GM23338 (cell line): ENCODE measurements at regions not wholly inside any gene's neighbourhood (a gene's known extent, or its start where the extent isn't known, plus 50 kb on each side); places are given as distances from the start of the nearest gene placed in this dataset.

Experiments
- ATAC-seq: fragments of 200-7000 bp; cut with Tn5 transposase; 3 replicates; pipeline ENCODE4 v1.9.1; 2020
- DNase-seq: peaks from one replicate; pipeline ENCODE4 v3.0.0-alpha.2; 2015; ENCODE audit warnings: low spot score
- H2AFZ ChIP-seq: fragments of 200-600 bp; sonication (generic); 2 replicates; pipeline ENCODE4 v1.8.0; 2016; ENCODE audit warnings: antibody characterized with exemption, mild to moderate bottlenecking, moderate library complexity
- H3F3A ChIP-seq: fragments of 200-600 bp; sonication (generic); replicated peaks from 2 replicates; pipeline ENCODE4 v1.8.0; 2017; ENCODE audit warnings: antibody characterized with exemption, mixed run types, low read depth
- H3K27ac ChIP-seq: fragments of 200-600 bp; sonication (generic); 2 replicates; pipeline ENCODE4 v1.6.1; 2016; ENCODE audit warnings: low read depth
- H3K27me3 ChIP-seq: fragments of 200-600 bp; sonication (generic); 2 replicates; pipeline ENCODE4 v1.8.0; 2016; ENCODE audit warnings: mild to moderate bottlenecking, mixed run types, moderate library complexity; ENCODE audit not compliant: insufficient read depth
- H3K36me3 ChIP-seq: fragments of 200-600 bp; sonication (generic); 2 replicates; pipeline ENCODE4 v1.8.0; 2016; ENCODE audit warnings: mild to moderate bottlenecking; ENCODE audit not compliant: insufficient read depth
- H3K4me1 ChIP-seq: fragments of 200-600 bp; sonication (generic); 2 replicates; pipeline ENCODE4 v1.8.0; 2016; ENCODE audit warnings: mild to moderate bottlenecking, moderate library complexity; ENCODE audit not compliant: insufficient read depth
- H3K4me2 ChIP-seq: fragments of 200-600 bp; sonication (generic); 2 replicates; pipeline ENCODE4 v1.7.1; 2017; ENCODE audit warnings: mixed run types
- H3K4me3 ChIP-seq: fragments of 200-600 bp; sonication (generic); 2 replicates; pipeline ENCODE4 v1.6.1; 2016; ENCODE audit warnings: mixed run types
- H3K79me2 ChIP-seq: fragments of 200-600 bp; sonication (generic); replicated peaks from 2 replicates; pipeline ENCODE4 v1.8.0; 2017; ENCODE audit warnings: mild to moderate bottlenecking; ENCODE audit not compliant: insufficient read depth
- H3K9me2 ChIP-seq: fragments of 200-600 bp; sonication (generic); 2 replicates; pipeline ENCODE4 v1.8.0; 2017; ENCODE audit not compliant: insufficient read depth
- H4K20me1 ChIP-seq: fragments of 200-600 bp; sonication (generic); replicated peaks from 2 replicates; pipeline ENCODE4 v1.8.0; 2017; ENCODE audit warnings: mild to moderate bottlenecking; ENCODE audit not compliant: insufficient read depth
- H3K27ac Mint-ChIP-seq: 2 replicates; pipeline ENCODE4 v1.8.0; 2020; ENCODE audit warnings: inconsistent platforms, mild to moderate bottlenecking, moderate library complexity, mixed read lengths
- H3K27me3 Mint-ChIP-seq: 3 replicates; pipeline ENCODE4 v1.8.0; 2022; ENCODE audit warnings: low read depth, mild to moderate bottlenecking, moderate library complexity, mixed read lengths, inconsistent platforms; ENCODE audit not compliant: insufficient read depth, poor library complexity
- H3K36me3 Mint-ChIP-seq: 3 replicates; pipeline ENCODE4 v1.8.0; 2021; ENCODE audit warnings: low read depth, mild to moderate bottlenecking, inconsistent platforms, moderate library complexity, mixed read lengths
- H3K4me1 Mint-ChIP-seq: 3 replicates; pipeline ENCODE4 v1.8.0; 2020; ENCODE audit warnings: mild to moderate bottlenecking, inconsistent platforms, mixed read lengths
- H3K4me3 Mint-ChIP-seq: 3 replicates; pipeline ENCODE4 v1.8.0; 2021; ENCODE audit warnings: moderate library complexity, mild to moderate bottlenecking, inconsistent platforms, mixed read lengths
- H3K9me3 Mint-ChIP-seq: 3 replicates; pipeline ENCODE4 v1.8.0; 2020; ENCODE audit warnings: moderate library complexity, mild to moderate bottlenecking, inconsistent platforms, mixed read lengths
- CREB1 ChIP-seq: fragments of 250-450 bp; sonication (Bioruptor Pico); IDR thresholded peaks from 2 replicates; pipeline ENCODE4 v1.5.0; 2020; ENCODE audit warnings: low read depth, mild to moderate bottlenecking, moderate library complexity
- CTCF ChIP-seq, 2 experiments: fragments of 200-600 bp in 1 of 2; sonication (generic) in 1 of 2; conservative IDR thresholded peaks; 2 replicates each; pipeline versions ENCODE4 v1.5.1 to v1.6.1; 2016 to 2017; ENCODE audit warnings: antibody characterized with exemption in 2 of 2, low read depth in 2 of 2, mild to moderate bottlenecking in 2 of 2, moderate library complexity in 1 of 2
- EZH2 ChIP-seq: fragments of 200-600 bp; sonication (generic); IDR thresholded peaks from one replicate; pipeline ENCODE4 v1.8.0; 2017; ENCODE audit warnings: antibody characterized with exemption, mild to moderate bottlenecking, low read depth; ENCODE audit not compliant: unreplicated experiment
- EZH2phosphoT487 ChIP-seq: fragments of 200-600 bp; sonication (generic); IDR thresholded peaks from one replicate; pipeline ENCODE4 v1.8.1; 2018; ENCODE audit warnings: antibody characterized with exemption; ENCODE audit not compliant: unreplicated experiment
- JUNB ChIP-seq: IDR thresholded peaks from one replicate; pipeline ENCODE4 v1.6.1; 2016; ENCODE audit warnings: antibody characterized with exemption; ENCODE audit not compliant: unreplicated experiment
- NANOG ChIP-seq: IDR thresholded peaks from 2 replicates; pipeline ENCODE4 v1.6.1; 2016; ENCODE audit warnings: antibody characterized with exemption, borderline replicate concordance
- POLR2AphosphoS5 ChIP-seq: IDR thresholded peaks from 2 replicates; pipeline ENCODE4 v1.6.1; 2016; ENCODE audit warnings: antibody characterized with exemption, low read depth
- STAT1 ChIP-seq: IDR thresholded peaks from one replicate; pipeline ENCODE4 v1.6.1; 2016; ENCODE audit warnings: antibody characterized with exemption; ENCODE audit not compliant: unreplicated experiment
- ZNF114 ChIP-seq: fragments of 250-450 bp; sonication (Bioruptor Pico); IDR thresholded peaks from 2 replicates; pipeline ENCODE4 v1.5.0; 2020; ENCODE audit warnings: mild to moderate bottlenecking, moderate library complexity
- ZNF331 ChIP-seq: fragments of 250-450 bp; sonication (Bioruptor Pico); IDR thresholded peaks from 2 replicates; pipeline ENCODE4 v1.5.0; 2020; ENCODE audit warnings: low read depth, mild to moderate bottlenecking, moderate library complexity
- TF ChIP-seq, protein P1 (sequence below): IDR thresholded peaks from one replicate; pipeline ENCODE4 v1.6.1; 2018; ENCODE audit warnings: antibody characterized with exemption; ENCODE audit not compliant: unreplicated experiment
- TF ChIP-seq, protein P2 (sequence below): fragments of 250-450 bp; sonication (Bioruptor Pico); IDR thresholded peaks from 2 replicates; pipeline ENCODE4 v1.5.0; 2020; ENCODE audit warnings: mild to moderate bottlenecking, moderate library complexity
- TF ChIP-seq, protein P3 (sequence below): IDR thresholded peaks from 2 replicates; pipeline ENCODE4 v1.6.1; 2016; ENCODE audit warnings: antibody characterized with exemption

GRCh38 chr9:106697390-106697749 lies 165.6 kb upstream of the ZNF462 start:
- H3K36me3 ChIP-seq = no peaks in the 10 kb centered on the region
- no peaks in the 10 kb centered on the region for H3F3A ChIP-seq
- H3K4me2 ChIP-seq = no peak overlapping the region
- H3K79me2 ChIP-seq = no peaks in the 10 kb centered on the region
- H3K27me3 Mint-ChIP-seq = peaks cover 2% of the 10 kb centered on the region
- ATAC-seq (no peak), DNase-seq (peak; percentile 5)
- H3K4me1 ChIP-seq = peaks cover 10% of the 10 kb centered on the region
- H2AFZ ChIP-seq = peak overlapping the region; percentile 52
- no peak overlapping the region for H3K27ac Mint-ChIP-seq
- no peaks in the 10 kb centered on the region for H3K9me3 Mint-ChIP-seq
- no peaks in the 10 kb centered on the region for H4K20me1 ChIP-seq
- H3K4me3 Mint-ChIP-seq = no peak overlapping the region
- H3K27me3 ChIP-seq = no peaks in the 10 kb centered on the region
- no peak overlapping the region for H3K4me3 ChIP-seq
- no peaks in the 10 kb centered on the region; the same call in 1 of the 2 replicates for H3K9me2 ChIP-seq
- no peaks in the 10 kb centered on the region for H3K36me3 Mint-ChIP-seq
- H3K4me1 Mint-ChIP-seq = peaks cover 25% of the 10 kb centered on the region
- TF ChIP-seq ZNF114 (CRISPR knock-in tag) (no peak), CTCF (conservative IDR thresholded peaks at IDR 0.05; ENCODE audit: low read depth in 2 of 2) (no peak), EZH2phosphoT487 (no peak), ZNF331 (CRISPR knock-in tag) (no peak), CREB1 (CRISPR knock-in tag) (no peak), STAT1 (no peak), NANOG (no peak), EZH2 (no peak), POLR2AphosphoS5 (no peak), JUNB (no peak)
- TF ChIP-seq, protein P1, sequence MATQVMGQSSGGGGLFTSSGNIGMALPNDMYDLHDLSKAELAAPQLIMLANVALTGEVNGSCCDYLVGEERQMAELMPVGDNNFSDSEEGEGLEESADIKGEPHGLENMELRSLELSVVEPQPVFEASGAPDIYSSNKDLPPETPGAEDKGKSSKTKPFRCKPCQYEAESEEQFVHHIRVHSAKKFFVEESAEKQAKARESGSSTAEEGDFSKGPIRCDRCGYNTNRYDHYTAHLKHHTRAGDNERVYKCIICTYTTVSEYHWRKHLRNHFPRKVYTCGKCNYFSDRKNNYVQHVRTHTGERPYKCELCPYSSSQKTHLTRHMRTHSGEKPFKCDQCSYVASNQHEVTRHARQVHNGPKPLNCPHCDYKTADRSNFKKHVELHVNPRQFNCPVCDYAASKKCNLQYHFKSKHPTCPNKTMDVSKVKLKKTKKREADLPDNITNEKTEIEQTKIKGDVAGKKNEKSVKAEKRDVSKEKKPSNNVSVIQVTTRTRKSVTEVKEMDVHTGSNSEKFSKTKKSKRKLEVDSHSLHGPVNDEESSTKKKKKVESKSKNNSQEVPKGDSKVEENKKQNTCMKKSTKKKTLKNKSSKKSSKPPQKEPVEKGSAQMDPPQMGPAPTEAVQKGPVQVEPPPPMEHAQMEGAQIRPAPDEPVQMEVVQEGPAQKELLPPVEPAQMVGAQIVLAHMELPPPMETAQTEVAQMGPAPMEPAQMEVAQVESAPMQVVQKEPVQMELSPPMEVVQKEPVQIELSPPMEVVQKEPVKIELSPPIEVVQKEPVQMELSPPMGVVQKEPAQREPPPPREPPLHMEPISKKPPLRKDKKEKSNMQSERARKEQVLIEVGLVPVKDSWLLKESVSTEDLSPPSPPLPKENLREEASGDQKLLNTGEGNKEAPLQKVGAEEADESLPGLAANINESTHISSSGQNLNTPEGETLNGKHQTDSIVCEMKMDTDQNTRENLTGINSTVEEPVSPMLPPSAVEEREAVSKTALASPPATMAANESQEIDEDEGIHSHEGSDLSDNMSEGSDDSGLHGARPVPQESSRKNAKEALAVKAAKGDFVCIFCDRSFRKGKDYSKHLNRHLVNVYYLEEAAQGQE = no peak
- TF ChIP-seq, protein P2, sequence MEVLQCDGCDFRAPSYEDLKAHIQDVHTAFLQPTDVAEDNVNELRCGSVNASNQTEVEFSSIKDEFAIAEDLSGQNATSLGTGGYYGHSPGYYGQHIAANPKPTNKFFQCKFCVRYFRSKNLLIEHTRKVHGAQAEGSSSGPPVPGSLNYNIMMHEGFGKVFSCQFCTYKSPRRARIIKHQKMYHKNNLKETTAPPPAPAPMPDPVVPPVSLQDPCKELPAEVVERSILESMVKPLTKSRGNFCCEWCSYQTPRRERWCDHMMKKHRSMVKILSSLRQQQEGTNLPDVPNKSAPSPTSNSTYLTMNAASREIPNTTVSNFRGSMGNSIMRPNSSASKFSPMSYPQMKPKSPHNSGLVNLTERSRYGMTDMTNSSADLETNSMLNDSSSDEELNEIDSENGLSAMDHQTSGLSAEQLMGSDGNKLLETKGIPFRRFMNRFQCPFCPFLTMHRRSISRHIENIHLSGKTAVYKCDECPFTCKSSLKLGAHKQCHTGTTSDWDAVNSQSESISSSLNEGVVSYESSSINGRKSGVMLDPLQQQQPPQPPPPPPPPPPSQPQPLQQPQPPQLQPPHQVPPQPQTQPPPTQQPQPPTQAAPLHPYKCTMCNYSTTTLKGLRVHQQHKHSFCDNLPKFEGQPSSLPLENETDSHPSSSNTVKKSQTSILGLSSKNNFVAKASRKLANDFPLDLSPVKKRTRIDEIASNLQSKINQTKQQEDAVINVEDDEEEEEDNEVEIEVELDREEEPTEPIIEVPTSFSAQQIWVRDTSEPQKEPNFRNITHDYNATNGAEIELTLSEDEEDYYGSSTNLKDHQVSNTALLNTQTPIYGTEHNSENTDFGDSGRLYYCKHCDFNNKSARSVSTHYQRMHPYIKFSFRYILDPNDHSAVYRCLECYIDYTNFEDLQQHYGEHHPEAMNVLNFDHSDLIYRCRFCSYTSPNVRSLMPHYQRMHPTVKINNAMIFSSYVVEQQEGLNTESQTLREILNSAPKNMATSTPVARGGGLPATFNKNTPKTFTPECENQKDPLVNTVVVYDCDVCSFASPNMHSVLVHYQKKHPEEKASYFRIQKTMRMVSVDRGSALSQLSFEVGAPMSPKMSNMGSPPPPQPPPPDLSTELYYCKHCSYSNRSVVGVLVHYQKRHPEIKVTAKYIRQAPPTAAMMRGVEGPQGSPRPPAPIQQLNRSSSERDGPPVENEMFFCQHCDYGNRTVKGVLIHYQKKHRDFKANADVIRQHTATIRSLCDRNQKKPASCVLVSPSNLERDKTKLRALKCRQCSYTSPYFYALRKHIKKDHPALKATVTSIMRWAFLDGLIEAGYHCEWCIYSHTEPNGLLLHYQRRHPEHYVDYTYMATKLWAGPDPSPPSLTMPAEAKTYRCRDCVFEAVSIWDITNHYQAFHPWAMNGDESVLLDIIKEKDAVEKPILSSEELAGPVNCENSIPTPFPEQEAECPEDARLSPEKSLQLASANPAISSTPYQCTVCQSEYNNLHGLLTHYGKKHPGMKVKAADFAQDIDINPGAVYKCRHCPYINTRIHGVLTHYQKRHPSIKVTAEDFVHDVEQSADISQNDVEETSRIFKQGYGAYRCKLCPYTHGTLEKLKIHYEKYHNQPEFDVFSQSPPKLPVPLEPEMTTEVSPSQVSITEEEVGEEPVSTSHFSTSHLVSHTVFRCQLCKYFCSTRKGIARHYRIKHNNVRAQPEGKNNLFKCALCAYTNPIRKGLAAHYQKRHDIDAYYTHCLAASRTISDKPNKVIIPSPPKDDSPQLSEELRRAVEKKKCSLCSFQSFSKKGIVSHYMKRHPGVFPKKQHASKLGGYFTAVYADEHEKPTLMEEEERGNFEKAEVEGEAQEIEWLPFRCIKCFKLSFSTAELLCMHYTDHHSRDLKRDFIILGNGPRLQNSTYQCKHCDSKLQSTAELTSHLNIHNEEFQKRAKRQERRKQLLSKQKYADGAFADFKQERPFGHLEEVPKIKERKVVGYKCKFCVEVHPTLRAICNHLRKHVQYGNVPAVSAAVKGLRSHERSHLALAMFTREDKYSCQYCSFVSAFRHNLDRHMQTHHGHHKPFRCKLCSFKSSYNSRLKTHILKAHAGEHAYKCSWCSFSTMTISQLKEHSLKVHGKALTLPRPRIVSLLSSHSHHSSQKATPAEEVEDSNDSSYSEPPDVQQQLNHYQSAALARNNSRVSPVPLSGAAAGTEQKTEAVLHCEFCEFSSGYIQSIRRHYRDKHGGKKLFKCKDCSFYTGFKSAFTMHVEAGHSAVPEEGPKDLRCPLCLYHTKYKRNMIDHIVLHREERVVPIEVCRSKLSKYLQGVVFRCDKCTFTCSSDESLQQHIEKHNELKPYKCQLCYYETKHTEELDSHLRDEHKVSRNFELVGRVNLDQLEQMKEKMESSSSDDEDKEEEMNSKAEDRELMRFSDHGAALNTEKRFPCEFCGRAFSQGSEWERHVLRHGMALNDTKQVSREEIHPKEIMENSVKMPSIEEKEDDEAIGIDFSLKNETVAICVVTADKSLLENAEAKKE (CRISPR knock-in tag) = no peak
- TF ChIP-seq, protein P3, sequence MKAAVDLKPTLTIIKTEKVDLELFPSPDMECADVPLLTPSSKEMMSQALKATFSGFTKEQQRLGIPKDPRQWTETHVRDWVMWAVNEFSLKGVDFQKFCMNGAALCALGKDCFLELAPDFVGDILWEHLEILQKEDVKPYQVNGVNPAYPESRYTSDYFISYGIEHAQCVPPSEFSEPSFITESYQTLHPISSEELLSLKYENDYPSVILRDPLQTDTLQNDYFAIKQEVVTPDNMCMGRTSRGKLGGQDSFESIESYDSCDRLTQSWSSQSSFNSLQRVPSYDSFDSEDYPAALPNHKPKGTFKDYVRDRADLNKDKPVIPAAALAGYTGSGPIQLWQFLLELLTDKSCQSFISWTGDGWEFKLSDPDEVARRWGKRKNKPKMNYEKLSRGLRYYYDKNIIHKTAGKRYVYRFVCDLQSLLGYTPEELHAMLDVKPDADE = no peak
- H3K27ac ChIP-seq = peak overlapping the region; percentile 34; the same call in 1 of the 2 replicates
